ENCODE measurements at regions not wholly inside any gene's neighbourhood (a gene's known extent, or its start where the extent isn't known, plus 50 kb on each side); places are given as distances from the start of the nearest gene placed in this dataset.
"Not testable (repeated sequence)": the region's sequence is repeated elsewhere in the genome, so short reads cannot be mapped to it uniquely, and the experiment has no call there.

DNA sequence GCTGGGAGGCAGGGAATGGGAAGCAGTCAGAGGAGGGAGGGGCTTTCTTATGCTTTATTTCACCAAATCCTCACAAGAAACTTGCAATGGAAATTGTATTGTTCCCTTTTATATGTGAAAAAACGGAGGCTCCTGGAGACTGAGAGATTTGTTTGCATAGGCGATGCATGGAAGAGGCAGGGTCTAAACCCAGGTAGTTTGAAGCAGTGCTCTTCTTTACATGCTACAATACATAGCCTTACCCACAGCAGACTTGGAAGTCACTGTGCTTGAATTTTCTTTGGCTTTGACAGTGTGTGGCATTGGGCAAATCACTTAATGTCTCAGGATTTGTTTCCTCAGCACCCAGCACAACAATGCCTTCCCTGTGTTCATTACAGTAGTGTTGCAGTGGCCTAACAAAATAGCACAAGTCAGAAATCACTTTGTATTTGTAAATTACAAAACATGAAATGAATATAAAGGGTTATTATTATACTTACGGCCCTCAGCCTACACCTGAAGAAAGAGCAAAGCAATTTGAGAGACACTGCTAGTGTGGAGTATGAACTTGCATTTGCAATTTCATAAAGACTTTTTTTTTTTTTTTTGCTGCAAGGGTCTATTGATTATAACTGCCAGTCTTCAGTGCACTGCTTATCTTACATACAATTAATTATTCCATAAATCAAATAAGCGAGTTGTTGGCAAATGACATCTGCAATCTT is 646.4 kb upstream of the KCNMB2 start:
- no peak for DNase-seq

DNA sequence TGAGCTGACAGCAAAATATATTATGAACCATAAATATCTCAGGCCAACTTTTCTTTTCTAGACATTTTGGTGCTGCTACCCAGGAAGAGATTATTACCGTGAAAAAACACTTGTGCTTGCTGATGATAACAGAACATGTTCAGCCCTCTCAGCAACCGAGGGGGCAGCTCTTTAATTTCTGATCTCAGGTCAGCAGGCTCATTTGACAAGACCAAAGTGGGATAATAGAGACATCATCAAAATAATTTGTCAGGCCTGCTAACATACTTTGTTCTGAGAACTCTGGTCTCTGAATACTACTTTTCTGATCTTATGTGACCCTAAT is 645.9 kb upstream of the KCNMB2 start:
- DNase-seq: no peak

DNA sequence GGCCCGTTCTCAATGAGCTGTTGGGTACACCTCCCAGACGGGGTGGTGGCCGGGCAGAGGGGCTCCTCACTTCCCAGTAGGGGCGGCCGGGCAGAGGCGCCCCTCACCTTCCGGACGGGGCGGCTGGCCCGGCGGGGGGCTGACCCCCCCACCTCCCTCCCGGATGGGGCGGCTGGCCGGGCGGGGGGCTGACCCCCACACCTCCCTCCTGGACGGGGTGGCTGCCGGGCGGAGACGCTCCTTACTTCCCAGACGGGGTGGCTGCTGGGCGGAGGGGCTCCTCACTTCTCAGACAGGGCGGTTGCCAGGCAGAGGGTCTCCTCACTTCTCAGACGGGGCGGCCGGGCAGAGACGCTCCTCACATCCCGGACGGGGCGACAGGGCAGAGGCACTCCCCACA is 644.7 kb upstream of the KCNMB2 start:
- not testable (repeated sequence) for DNase-seq

DNA sequence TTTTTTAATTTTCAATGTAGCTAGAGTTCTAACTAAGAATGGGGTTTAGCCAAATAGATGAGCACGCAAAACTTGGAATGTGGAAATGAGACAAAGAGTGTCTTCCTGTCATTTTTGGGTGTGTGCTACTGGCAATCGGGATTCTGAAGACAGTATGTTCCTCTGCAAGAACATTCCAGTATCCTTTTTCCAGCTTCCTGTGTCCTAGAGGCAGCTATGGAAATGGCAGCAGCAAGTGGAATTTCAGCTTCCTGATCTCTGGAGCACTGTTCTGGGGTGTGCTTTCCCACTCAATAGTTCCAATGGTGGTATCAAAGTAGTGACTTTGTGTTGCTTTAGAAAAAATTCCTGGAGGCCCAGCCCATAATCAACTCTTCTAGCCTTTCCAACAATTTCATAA is 642.9 kb upstream of the KCNMB2 start:
- no peak for DNase-seq

DNA sequence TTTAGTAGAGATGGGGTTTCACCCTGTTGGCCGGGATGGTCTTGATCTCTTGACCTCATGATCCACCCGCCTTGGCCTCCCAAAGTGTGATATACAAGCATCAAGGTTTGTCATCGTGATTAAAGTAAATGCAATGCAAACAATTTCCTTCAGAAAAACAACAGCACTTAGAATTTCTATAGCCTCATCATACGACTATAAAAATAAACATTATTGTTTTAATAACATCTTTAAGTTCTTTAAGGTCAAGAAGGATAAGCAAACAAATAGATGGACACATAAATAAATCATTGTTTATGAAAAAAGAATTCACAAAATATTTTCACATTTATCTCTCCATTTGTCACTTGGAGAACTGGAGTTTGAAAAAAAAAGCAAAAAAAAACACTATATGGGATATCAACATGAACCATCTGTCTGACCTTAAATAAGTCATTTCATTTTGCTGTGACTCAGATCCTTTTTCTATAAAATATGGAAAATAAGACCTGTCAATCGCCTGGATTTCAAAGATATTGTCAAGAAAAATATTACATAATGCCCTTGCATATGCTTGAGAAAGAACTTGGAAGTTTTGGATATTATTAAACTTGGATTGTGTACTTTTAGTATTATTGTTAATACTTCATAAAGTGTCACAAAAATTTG is 642.0 kb upstream of the KCNMB2 start:
- no peak for DNase-seq

DNA sequence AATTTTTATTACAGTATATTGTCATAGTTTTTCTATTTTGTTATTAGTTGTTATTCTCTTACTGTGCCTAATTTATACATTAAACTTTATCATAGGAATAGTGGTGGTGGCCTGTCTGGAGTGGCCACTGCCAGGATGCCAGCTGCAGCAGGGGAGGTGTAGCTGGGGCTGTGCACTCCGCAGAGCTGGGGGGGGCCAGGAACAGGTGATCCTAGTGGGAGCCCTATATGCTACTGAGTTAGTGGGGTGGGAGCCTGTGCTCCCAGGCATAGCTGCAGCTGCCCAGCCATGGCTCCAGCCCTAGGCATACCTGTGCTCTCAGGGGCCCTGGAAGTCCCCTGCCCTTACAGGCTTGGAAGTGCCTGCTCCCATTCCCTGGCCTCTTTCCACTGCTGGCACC is 638.1 kb upstream of the KCNMB2 start:
- no peak for DNase-seq

DNA sequence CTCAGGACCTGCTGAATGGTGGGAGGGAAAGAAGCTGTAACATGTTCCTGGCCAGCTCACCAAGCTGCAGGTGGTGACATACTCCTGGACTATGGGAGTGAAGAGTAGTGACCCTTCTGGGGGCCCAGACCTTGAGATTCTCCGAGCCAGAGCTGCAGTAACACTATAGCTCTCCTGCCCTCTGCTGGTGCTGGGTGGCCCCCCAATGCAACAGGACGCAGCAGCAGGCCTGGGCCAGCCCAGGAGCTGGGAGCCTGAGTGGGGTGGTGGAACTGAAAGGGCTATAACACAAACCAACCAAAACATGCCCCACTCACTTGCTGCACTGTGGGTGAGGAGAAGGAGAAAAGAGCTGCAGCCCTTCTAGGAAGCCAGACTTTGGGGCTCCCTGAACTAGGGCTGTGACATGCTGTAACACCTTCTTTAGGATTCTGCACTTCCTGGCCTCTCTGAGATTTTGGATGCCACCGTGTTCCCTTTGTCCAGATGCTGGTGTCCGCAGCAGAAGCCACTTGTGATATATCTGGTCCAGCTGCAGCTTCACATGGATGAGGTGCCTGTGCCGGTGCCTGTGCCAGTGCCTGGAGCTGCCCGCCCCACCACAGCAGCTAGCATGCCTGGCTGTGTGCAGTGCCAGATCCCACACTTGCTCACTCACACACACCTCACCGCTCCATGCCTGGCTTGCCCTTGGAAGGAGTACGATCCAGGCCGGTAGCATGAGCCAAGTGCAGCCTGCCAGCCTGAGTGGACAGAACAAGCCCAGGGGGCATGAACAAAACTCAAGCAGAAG is 636.8 kb upstream of the KCNMB2 start:
- no peak for DNase-seq

DNA sequence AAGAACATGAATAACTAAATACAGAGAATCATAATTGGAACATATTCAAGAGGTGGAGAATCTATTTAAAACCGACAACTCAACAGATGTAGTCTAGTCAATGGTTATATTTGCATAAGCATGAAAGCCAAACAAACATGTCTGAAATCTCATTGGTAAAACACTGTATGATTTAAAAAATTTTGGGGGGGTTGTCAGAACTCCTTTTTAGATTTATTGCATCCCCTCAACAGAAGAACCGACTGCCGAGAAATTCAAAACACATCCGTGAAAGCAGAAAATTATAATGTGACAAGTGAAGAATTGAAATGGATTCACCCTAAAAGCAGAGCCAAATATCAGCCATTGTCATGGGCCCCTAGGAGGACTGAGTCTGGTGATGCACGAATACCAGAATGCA is 633.4 kb upstream of the KCNMB2 start:
- no peak for DNase-seq

DNA sequence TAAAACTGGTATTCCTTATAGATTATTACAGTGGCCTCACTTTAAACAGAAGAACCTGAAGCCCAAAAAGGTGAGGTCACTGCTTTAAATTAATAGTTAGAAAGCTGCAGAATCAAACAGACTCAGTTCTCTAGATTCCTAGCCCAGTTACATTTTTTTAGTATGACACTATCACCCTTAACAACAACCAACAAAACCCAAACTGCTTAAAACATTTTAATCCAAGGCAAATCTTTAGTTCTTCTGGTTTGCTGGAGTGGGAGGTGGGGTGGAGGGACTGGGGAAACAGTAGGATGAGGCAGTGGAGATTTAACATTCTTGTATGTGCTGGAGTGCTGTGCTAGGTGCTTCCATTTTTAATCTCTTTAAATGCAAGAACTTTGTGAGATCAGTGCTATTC is 631.6 kb upstream of the KCNMB2 start:
- no peak for DNase-seq

DNA sequence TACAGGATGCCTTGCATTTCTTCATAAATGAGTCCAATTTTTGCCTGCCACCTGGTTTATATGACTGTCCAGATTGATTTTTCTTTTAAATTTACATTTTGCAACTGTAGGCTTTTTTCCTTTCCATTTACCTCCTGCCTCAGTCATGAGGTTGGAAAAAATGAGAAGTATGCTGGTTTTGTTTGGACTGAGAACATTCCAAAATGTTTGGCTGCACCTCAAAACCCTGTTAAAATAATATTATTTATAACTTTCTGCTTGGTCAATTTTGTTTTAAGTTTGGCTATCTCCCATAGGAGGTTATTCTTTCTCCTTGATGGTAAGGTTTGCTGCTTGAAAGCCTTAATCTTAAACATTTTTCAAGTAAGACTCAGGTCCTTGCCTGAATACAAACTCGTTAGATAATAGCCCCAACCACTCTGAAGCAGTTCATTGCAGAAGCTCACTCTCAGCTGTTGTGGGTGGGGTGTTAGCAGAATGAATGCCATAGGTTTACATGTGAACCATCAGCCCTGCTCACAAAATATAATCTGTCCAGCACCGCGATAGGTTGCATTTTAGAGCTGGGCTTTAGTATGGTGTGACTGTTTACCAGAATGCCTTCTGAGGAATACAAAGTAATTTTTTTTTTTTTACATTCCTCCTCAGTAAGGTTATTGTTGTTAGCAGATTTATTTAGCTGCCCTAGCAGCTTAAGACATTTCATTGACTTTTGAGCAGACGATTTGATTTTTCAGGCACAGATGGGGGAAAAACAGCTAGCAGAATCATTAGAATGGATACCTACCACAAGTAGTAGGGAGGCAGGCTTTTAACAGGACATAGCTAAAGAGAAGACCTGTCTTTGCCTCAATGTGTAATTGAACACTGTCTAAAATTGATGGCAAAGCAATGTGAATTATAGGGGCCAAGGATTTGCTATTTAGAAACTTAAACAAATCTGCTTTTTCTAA is 630.8 kb upstream of the KCNMB2 start:
- no peak for DNase-seq

DNA sequence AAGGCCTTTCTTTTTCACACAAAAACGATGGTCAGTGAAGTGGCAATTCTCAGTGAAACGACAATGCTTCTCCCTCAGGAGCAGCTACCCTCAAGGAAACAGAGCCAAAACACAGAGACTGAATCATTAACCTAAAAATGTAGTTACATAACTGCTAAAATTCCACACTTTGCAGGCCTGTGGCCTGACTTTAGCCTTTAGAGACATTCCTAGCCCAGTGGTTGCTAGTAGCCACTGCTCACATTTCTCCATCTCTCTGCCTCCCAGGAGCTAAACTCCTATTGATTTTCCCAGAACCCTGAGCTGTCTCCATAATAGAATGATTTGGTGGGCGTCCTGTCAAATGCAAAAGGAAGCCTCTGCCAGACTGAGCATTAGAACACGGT is 630.1 kb upstream of the KCNMB2 start:
- DNase-seq: no peak

DNA sequence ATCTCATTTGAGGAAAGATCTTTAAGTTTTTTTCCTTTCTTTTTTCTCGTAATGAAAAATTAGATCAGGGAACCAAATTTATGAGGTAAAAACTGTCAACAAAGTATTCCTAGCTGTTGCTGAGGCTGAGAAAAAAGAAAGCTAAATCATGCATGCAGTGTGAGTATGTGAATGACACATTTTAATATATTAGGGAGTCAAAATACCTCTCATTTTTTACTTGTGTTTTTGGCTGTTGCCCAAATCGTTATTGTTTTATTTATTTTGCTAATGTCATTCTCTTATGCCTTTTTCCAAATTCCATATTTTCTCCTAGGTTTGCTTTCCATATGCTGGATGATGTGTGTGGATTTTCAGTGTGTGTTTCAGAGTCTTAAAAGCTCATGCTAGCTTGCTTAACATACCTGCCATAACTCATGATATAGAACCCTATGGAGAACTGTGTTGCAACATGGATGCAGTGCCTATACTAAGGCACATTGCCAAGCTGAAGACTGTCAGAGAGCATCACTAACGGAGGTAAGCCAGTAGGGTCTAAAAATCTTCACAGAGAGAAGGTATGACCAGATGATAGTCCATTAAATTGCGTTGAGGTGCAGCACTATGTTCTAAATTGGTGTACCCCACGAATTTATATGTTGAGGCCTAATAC is 629.5 kb upstream of the KCNMB2 start:
- DNase-seq: no peak

DNA sequence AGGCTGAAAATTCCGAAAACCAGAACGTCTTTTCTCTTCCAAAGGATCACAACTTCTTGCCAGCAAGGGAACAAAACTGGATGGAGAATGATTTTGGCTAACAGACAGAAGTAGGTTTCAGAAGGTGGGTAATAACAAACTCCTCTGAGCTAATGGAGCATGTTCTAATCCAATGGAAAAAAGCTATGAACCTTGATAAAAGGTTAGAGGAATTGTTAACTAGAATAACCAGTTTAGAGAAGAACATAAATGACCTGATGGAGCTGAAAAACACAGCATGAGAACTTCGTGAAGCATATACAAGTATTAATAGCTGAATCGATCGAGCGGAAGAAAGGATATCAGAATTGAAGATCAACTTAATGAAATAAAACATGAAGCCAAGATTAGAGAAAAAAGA is 626.7 kb upstream of the KCNMB2 start:
- DNase-seq: not testable (repeated sequence)

DNA sequence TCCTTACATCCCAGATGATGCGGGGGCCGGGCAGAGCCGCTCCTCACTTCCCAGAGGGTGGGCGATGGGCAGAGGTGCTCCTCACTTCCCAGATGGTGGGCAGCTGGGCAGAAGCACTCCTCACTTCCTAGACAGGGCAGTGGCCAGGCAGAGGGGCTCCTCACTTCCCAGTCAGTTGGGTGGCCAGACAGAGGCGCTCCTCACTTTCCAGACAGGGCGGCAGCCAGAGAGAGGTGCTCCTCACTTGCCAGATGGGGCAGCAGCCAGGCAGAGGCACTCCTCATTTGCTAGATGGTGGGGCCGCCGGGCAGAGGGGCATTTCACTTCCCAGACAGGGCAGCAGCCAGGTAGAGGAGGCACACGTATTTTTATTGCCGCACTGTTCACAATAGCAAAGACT is 622.0 kb upstream of the KCNMB2 start:
- no peak for DNase-seq

DNA sequence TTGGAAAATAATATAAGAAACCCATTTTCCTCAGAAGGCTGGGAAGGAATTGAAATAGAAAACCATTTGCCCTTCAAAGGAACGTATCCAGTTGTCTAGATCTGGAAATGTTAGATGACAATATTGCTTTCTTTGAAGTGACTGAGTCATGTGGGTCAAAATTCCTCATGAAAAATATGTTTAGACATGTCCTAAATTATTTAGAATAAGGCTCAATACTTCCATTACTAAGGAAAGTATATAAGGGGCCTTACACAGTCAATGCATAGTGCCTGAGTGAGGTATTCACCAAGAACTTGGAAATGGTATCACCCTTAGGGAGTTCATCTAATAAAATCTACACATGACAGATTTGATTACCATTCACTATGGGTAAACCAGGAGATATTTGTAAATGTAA is 619.8 kb upstream of the KCNMB2 start:
- DNase-seq: no peak

DNA sequence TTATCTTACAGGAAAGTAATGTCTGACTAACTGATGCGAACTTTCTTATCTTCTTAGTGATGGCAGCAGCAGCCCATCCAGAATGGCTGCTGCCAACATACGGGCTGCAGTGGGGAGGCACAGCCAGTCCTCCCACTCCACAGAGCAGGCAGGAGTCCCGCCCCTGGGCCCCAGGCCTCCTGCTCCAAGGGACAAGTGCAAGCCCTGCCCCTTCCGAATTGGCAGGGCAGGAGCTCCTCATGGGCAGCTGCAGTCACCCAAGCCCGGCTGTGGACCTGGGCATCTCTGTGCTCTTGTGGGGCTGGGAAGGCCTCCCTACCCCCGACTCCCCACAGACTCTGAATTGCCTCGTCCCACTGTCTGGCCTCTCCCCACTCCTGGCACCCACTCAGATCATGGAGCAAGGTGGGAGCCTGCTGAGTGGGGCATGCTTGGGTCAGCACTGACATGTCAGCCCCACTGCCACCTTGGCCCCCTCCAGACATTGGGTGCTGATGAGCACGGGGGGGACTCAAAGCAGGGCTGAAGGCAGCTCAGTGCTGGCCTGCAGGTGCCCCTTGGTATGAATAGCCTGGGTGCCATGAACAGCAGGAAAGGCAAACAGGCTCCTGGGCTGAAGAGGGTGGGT is 618.9 kb upstream of the KCNMB2 start:
- DNase-seq: no peak

DNA sequence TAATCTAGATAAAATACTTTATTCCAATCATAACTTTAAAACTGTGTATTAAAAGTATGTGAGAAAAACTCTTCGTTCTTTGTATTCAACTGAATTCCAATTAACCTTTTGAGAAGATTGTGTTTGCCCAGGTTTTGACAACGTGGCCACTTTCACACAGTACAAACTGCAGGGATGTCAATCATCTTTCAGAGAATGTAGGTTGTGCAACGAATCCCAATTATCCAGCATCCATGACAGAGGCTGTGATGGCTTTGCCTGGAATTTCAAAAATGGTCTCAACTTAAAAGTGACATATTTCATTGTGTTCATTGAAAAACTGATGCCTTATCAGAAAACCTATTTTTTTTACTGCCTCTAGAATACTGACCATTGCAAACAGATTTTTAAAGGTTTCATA is 615.1 kb upstream of the KCNMB2 start:
- no peak for DNase-seq

DNA sequence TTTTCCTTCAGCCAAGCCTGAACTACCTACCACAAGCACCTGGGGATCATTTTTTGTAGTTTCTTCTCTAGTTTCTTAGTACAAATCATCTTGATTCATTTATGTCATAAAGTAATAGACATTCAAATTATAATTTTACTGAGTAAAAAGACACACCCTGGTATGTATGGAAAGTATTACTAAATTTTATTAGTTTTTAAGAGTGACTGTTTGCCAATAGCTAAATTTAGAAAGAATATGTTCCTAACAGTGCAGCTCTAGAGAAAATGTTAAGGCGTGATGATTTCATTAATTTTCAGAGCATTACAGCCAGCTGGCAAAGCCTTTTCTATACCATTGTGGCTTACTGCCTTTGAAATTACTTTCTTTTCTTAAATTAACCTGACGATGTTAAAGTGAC is 612.0 kb upstream of the KCNMB2 start:
- no peak for DNase-seq

DNA sequence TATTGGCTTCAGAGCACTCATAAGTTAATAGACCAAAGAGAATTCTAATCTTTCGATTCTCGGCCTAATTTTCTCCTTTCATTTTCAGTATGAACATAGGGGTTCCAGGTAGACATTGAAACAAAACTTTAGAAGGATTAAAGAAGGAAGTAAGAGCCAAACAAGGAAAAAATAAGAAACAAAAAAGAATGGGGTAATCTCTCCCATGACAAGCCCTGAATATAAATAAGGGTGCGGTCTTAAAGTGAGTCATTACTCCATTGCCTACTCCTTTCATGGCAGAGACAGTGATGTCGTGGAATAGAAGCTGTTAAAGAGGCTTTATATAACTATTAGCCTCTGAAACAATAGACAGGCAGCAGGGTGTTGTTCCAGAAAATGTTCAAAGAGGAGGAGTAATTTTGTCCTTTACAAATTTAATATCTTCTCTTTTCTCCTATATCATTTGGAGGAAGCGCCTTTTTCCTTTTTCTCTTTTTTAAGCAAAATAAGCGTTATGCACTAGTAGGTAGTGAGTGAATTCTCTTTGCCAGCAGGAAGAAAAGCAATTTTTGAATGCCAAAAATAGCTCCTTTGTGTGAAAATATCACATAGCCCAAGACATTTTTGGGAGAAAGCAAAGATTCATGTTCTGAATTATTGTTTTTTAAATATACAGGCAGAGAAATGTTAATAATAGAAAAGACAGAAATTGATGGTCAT is 607.9 kb upstream of the KCNMB2 start:
- no peak for DNase-seq

DNA sequence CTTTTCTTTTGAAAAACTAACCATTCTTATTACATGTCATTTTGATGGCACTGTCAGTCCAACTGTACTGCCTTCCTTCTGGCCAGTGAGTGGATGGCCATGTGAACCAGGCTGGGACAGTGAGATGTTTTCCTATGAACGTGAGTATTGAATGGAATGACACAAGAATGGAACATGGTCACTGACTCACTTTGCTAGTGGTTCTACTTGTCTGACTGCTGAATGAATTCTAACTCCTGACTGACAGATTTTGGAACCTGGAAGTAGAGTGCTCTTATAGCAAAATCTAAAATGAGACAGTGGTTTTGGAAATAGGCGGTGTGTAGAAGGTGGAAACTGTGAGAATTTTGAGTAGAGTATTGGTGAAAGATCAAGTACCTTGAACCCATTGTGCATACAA is 606.9 kb upstream of the KCNMB2 start:
- DNase-seq: no peak

DNA sequence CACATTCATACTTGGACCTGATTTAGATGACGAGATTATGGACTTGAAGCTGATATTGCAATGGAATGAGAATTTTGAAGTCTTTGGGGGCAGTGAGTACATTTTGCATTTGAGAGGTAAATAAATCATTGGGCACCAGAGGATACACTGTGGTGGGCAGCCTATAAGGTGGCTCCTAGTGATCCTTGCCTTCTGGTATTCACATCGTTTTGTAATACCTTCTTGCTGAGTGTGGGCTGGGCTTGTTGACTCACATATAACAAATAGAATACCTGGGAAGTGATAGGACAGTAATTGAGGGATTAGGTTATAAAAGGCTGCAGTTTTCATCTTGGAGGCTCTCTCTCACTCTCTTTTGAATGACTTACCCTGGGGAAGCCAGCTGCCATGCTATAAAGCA is 605.5 kb upstream of the KCNMB2 start:
- no peak for DNase-seq

DNA sequence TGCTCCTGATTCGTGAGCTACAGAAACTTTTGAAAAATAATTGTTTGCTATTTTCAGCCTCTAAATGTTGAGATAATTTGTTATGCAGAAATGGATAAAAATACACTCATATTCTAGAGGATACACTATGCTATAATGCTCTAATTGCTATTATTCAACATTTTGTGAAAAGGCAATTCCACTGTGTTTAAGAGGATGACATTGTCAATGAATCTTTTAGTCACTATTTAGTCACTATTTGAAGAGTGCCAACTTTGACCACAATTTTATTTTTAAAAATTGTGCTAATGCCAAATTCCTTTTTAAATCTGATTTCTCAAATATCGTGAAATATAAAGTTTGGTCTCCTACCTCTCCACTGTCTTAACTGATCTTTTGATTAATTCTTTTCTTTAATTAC is 604.9 kb upstream of the KCNMB2 start:
- no peak for DNase-seq

All from NK-92 treated with Interleukin-12 subunit alpha and Interleukin-12 subunit beta, amount 100 ng/mL, for 24 hours (cell line).